ENCODE measurements at regions not wholly inside any gene's neighbourhood (a gene's known extent, or its start where the extent isn't known, plus 50 kb on each side); places are given as distances from the start of the nearest gene placed in this dataset.

- TF ChIP-seq CTCF (IDR thresholded peaks at IDR 0.05) (no peak), POLR2A (IDR thresholded peaks at IDR 0.05) (no peak), POLR2AphosphoS5 (IDR thresholded peaks at IDR 0.05) (no peak)
Observed at GRCh38 chr1:30195424-30196134, 527.8 kb downstream of the MATN1 start.
